HEK293T (cell line): ENCODE measurements at regions not wholly inside any gene's neighbourhood (a gene's known extent, or its start where the extent isn't known, plus 50 kb on each side); places are given as distances from the start of the nearest gene placed in this dataset.

Experiments
- CTCF ChIA-PET: fragments of 350-600 bp; formaldehyde crosslinking; extraction: SDS; loops from one replicate; lab custom pipeline; 2021; ENCODE audit warnings: antibody characterized with exemption, inconsistent platforms; lab: Yijun Ruan, JAX
- POLR2A ChIA-PET: fragments of 350-600 bp; formaldehyde crosslinking; extraction: SDS; loops from one replicate; lab custom pipeline; 2020; ENCODE audit warnings: antibody characterized with exemption, inconsistent platforms; lab: Yijun Ruan, JAX
- DNase-seq: peaks from one replicate; pipeline ENCODE4 v3.0.0; 2012; ENCODE audit warnings: mixed read lengths; ENCODE audit errors: extremely low spot score
- ARNT ChIP-seq: fragments of 450-650 bp; IDR thresholded peaks from 2 replicates; pipeline ENCODE4 v1.6.1; 2017; ENCODE audit warnings: mild to moderate bottlenecking
- BHLHE40 ChIP-seq: fragments of 450-650 bp; IDR thresholded peaks from 2 replicates; pipeline ENCODE4 v1.6.1; 2016; ENCODE audit warnings: mild to moderate bottlenecking, moderate library complexity, borderline replicate concordance
- CTBP1 ChIP-seq: fragments of 450-650 bp; IDR thresholded peaks from 2 replicates; pipeline ENCODE4 v1.6.1; 2016; ENCODE audit warnings: borderline replicate concordance
- ELF4 ChIP-seq: fragments of 450-650 bp; IDR thresholded peaks from 2 replicates; pipeline ENCODE4 v1.6.1; 2017; ENCODE audit warnings: antibody characterized with exemption
- FOXA1 ChIP-seq: fragments of 450-650 bp; IDR thresholded peaks from 2 replicates; pipeline ENCODE4 v1.6.1; 2016; ENCODE audit warnings: mild to moderate bottlenecking
- FOXK2 ChIP-seq: fragments of 450-650 bp; IDR thresholded peaks from 2 replicates; pipeline ENCODE4 v1.6.1; 2016; ENCODE audit warnings: mild to moderate bottlenecking
- FOXM1 ChIP-seq: fragments of 450-650 bp; IDR thresholded peaks from 2 replicates; pipeline ENCODE4 v1.6.1; 2017; ENCODE audit warnings: mild to moderate bottlenecking, borderline replicate concordance
- HDGF ChIP-seq: fragments of 450-650 bp; IDR thresholded peaks from 2 replicates; pipeline ENCODE4 v1.6.1; 2017; ENCODE audit warnings: antibody characterized with exemption, borderline replicate concordance
- L3MBTL2 ChIP-seq: fragments of 450-650 bp; conservative IDR thresholded peaks from 2 replicates; pipeline ENCODE4 v1.6.1; 2016; ENCODE audit warnings: mild to moderate bottlenecking
- LEF1 ChIP-seq: fragments of 450-650 bp; IDR thresholded peaks from 2 replicates; pipeline ENCODE4 v1.6.1; 2017; ENCODE audit warnings: mild to moderate bottlenecking, borderline replicate concordance
- NFRKB ChIP-seq: fragments of 450-650 bp; IDR thresholded peaks from 2 replicates; pipeline ENCODE4 v1.6.1; 2016; ENCODE audit warnings: mild to moderate bottlenecking, moderate library complexity
- SP1 ChIP-seq: fragments of 450-650 bp; IDR thresholded peaks from 2 replicates; pipeline ENCODE4 v1.6.1; 2017
- SUZ12 ChIP-seq: fragments of 450-650 bp; IDR thresholded peaks from 2 replicates; pipeline ENCODE4 v1.6.1; 2016; ENCODE audit warnings: mild to moderate bottlenecking
- TARDBP ChIP-seq: fragments of 450-650 bp; IDR thresholded peaks from 2 replicates; pipeline ENCODE4 v1.6.1; 2016
- ZNF384 ChIP-seq: fragments of 450-650 bp; IDR thresholded peaks from 2 replicates; pipeline ENCODE4 v1.6.1; 2016
- TF ChIP-seq, protein P1 (sequence below): fragments of 450-650 bp; IDR thresholded peaks from 2 replicates; pipeline ENCODE4 v1.6.1; 2016

DNA sequence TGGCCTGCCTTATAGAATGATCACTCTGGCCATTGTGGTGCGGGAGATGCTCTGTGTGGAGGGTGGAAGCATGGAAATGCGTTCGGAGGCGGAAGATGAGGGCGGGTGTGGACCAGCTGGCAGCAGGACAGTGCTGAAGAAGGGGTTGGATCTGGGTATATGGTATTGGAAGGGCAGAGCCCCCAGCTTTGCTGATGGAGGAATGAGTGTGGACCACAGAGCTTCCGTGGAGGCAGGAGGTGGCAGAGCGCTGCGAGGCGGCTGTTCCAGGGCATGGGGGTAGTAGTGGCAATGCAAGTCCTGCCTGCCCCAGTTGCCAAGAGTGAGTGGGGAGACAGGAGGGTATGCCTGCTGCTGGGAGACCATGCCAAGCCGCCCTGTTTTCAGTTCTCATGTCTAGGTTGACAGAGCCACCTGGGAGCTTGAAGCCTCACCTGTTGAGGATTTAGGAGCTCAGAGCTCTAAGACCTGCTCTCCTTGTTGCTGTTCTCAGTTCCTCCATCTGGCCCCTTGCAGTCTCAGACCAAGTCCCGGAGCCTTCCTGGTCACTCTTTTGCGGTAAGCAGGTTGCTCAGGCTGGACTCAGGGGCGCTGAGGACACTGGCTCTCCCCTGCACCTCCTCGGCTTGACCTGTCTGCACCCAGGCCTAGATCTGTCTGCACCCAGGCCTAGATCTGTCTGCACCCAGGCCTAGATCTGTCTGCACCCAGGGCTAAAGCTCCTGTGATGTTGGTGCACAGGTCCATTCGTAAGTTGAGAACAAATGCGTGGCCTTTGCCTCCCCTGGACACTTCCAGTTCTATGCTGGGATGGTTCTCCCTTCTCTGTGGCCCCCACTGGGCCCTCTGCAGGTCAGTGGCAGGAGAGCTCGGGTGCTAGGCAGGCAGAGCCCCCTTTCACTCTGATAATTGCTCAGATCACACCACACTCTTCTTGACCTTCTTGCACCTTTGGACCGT is 290.5 kb upstream of the HS6ST1 start:
- ChIA-PET POLR2A (no interaction called here), CTCF (no interaction called here)
- no peak for DNase-seq
- TF ChIP-seq ARNT (no peak), SP1 (no peak), BHLHE40 (no peak), ZNF384 (no peak), CTBP1 (no peak), FOXK2 (no peak), ELF4 (no peak), FOXM1 (no peak)
- TF ChIP-seq, protein P1, sequence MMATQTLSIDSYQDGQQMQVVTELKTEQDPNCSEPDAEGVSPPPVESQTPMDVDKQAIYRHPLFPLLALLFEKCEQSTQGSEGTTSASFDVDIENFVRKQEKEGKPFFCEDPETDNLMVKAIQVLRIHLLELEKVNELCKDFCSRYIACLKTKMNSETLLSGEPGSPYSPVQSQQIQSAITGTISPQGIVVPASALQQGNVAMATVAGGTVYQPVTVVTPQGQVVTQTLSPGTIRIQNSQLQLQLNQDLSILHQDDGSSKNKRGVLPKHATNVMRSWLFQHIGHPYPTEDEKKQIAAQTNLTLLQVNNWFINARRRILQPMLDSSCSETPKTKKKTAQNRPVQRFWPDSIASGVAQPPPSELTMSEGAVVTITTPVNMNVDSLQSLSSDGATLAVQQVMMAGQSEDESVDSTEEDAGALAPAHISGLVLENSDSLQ, result no peak

DNA sequence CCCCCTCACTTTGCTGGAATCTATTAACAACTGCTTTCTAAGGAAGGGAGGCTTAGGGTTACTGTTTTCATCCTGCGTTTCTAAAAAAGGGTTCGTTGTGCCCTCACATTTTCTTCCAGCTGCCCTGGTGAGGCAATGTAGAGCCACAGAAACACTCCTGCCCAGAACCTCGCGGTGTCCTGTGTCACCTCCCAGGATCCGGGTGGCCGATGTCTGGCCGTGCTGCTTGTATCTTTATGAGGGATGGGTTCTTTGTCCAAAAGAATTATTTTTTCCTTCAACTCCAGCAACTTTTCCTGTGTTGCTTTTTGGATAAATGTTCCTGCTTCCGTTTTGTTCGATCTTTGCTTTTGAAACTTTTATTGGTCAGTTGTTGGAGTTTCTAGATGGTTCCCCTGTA is 291.8 kb upstream of the HS6ST1 start:
- no peak for DNase-seq
- TF ChIP-seq HDGF (no peak), BHLHE40 (no peak), ZNF384 (no peak), FOXM1 (no peak), SP1 (no peak), NFRKB (no peak), FOXK2 (no peak), LEF1 (no peak), ELF4 (no peak), L3MBTL2 (no peak), TARDBP (no peak), FOXA1 (no peak), SUZ12 (no peak)
- ChIA-PET POLR2A (no interaction called here), CTCF (no interaction called here)

DNA sequence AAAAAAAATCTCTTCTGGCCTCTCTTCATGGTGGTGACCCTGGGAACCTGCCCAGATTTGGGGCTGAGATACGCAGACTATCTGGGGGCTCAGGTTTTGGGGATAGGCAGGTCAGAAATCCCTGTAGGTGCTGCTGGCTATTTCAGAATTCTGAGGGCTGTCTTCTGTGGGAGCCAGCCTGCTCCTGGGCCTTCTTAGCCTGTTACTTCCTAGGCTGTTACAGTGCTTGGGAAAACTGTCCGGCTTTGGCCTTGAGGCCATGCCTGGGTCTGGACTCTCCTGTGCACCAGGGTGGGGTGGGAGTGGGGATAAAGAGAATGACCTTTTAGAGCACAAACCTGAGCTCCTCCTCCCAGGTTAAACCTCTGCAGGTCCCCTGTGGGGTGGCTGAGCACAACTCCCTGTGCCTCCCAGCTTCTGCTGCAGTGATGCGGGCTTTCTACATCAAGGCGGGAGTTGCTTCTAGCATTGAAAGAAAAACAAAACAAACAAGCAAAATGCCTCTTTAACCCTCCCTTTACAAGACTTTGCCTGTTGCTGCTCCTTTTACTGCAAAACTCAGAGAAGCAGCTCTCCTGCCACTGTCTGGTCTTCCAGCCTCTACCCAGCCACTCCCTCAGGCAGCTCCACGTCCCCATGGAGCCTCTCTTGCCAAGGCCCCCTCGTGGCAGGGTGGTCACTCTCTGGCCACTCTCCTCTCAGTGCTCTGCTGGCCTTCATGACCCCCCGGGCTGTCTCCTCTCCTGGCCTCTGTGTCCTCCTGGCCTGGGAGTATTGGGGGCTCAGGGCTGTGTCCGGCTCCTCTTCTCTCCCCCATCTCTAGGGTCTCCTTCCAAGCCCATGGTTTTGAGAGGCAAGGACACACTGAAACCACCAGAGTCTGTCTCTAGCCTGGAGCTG is 293.0 kb upstream of the HS6ST1 start:
- TF ChIP-seq FOXM1, result no peak
- no peak for TF ChIP-seq ELF4
- no peak for TF ChIP-seq FOXA1
- no peak for TF ChIP-seq HDGF
- TF ChIP-seq NFRKB, result no peak
- TF ChIP-seq TARDBP, result no peak
- TF ChIP-seq SP1, result no peak
- TF ChIP-seq, protein P1, result no peak
- TF ChIP-seq ZNF384, result no peak
- TF ChIP-seq L3MBTL2, result no peak
- no peak for TF ChIP-seq LEF1
- no peak for TF ChIP-seq ARNT
- no peak for TF ChIP-seq SUZ12
- TF ChIP-seq FOXK2, result no peak
- no peak for TF ChIP-seq BHLHE40
- no peak for TF ChIP-seq CTBP1
- ChIA-PET POLR2A (no interaction called here), CTCF (no interaction called here)
- no peak for DNase-seq

DNA sequence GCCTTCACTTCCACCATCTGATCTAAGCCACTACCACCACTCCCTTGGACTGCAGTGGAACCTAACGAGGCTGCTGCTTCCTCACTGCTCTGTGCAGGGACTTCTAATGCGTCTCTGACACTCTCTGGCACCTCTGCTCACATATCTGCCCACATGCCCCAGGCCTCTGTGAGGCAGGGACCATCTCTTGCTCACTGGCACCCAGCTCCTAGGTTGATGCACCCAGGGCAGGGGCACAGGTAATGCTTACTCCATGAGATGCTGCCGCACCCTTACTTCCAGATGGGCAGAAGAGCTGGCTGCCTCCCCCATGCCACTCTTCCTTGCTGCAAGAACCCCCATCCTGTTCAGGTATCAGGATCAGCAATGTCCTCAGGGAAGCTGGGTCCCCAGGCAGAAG is 294.0 kb upstream of the HS6ST1 start:
- POLR2A ChIA-PET, result no interaction called here
- DNase-seq, result no peak
- no peak for TF ChIP-seq HDGF
- no peak for TF ChIP-seq FOXA1
- TF ChIP-seq, protein P1, result no peak
- TF ChIP-seq FOXK2, result no peak
- TF ChIP-seq CTBP1, result no peak
- no peak for TF ChIP-seq SUZ12
- CTCF ChIA-PET, result no interaction called here

DNA sequence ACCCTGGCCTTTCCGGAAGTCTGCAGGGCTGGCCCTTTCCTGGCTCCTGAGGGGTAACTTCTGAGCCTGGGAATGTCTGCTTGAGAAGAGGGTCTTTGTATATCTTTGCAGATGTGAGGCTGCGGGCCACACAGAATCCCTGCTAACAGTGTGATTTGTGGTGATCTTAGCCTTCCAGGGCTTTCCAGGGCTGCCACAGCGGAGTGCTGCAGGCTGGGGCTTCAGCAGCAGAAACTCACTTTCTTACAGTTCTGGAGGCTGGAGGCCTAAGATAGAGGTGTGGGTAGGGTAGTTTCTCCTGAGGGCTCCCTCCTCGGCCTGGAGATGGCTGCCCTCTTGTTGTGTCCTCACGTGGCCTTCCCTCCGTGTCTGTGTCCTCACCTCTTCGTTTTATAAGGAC is 294.7 kb upstream of the HS6ST1 start:
- ChIA-PET POLR2A (no interaction called here), CTCF (no interaction called here)
- TF ChIP-seq BHLHE40 (no peak), HDGF (no peak), ZNF384 (no peak), ELF4 (no peak), FOXA1 (no peak), LEF1 (no peak), NFRKB (no peak), SUZ12 (no peak), CTBP1 (no peak)
- no peak for DNase-seq
